ENCODE measurements at regions not wholly inside any gene's neighbourhood (a gene's known extent, or its start where the extent isn't known, plus 50 kb on each side); places are given as distances from the start of the nearest gene placed in this dataset.

DNA sequence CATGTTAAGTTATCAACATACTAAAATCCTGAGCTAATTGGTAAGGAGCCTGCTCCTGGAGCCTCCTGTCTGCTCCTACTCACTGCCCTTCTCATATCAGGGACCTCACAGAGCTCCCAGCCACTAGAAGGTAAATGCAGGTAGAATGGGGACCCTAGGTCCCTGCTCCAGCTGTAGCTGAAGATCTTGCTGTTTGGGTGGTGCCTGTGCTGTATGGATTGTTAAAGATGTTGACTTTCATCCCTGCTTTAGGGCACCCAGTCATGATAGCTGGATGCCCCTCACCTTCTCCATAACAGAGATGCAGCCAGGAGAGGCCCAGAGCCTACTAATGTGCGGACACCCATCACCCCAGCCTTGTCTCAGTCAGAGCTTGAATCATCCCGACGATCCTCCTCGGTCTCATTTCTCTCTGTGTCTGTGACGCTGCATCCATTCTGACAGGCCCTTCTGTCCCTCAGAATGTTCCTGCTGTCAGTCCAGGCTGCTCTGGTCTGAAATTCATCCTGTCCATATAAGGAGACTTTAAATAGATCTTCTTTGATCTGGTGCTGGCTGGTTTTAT lies 341.7 kb upstream of the GATB start:
- no peaks in the 10 kb centered on the region for H3K27me3 ChIP-seq
- DNase-seq: no peak
- ATAC-seq: no peak
- WGBS, 2 donors: 70 to 74% methylated on average over 5 of the region's 5 CpGs
- H3K27ac ChIP-seq: peak overlapping the region in 1 of 10 donors; percentile 86
- H3K36me3 ChIP-seq: no peaks in the 10 kb centered on the region
- no peak overlapping the region for H3K4me3 ChIP-seq
- intact Hi-C loops (cut with DNase I): no loop called here
- no peaks in the 10 kb centered on the region for H3K9me3 ChIP-seq
- peaks cover 0 to 66% (median 36%) of the 10 kb centered on the region in 9 donors for H3K4me1 ChIP-seq
- TF ChIP-seq, protein P1, sequence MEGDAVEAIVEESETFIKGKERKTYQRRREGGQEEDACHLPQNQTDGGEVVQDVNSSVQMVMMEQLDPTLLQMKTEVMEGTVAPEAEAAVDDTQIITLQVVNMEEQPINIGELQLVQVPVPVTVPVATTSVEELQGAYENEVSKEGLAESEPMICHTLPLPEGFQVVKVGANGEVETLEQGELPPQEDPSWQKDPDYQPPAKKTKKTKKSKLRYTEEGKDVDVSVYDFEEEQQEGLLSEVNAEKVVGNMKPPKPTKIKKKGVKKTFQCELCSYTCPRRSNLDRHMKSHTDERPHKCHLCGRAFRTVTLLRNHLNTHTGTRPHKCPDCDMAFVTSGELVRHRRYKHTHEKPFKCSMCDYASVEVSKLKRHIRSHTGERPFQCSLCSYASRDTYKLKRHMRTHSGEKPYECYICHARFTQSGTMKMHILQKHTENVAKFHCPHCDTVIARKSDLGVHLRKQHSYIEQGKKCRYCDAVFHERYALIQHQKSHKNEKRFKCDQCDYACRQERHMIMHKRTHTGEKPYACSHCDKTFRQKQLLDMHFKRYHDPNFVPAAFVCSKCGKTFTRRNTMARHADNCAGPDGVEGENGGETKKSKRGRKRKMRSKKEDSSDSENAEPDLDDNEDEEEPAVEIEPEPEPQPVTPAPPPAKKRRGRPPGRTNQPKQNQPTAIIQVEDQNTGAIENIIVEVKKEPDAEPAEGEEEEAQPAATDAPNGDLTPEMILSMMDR (IDR thresholded peaks at IDR 0.05): no peak

DNA sequence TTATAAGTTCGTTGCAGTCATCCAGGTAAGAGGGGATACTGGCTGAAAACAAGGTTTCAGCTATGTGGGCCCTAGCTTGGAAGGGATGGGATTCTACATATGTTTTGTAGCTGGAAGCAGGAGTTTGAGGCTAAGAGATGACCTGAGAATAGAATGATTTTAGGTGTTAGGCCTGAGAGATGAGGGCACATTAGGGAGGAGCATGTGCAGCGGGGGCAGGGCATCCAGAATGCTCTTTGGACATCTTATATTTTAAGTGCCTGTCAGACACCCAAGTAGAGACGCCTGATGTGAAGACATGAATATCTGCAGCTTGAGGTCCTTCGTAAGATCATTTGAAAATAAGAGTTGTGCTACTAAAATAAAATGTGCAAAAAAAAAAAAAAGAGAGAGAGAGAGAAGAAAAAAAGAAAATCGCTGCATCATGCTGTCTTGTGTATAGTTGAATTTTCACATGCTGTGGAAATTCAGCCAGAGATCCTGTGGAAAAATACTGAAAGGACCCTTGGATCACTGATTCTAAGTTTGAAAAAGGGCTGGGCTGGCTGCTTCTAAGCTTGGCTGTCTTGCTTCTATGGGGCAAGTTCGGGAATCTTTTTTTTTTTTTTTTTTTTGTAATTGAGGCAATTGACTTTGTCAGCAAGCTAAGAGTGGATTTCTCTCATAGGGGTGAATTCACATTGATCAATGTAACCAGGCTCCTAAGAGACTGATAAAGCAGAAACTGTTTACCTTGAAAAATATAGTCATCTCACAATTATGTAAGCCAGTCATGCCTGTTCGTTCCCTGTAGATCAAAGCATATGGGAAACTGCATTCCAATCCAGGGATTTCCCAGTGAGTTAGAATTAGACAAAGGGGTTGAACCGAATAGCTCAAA lies 341.0 kb upstream of the GATB start:
- intact Hi-C loops (cut with DNase I): no loop called here
- H3K4me3 ChIP-seq: peak overlapping the region in 1 of 10 donors; percentile 7
- peak overlapping the region in 1 of 10 donors; percentile 86 for H3K27ac ChIP-seq
- DNase-seq (no peak), ATAC-seq (no peak)
- 88 to 89% methylated on average over 8 of the region's 8 CpGs for WGBS, 2 donors
- H3K4me1 ChIP-seq: peaks cover 0 to 60% (median 32%) of the 10 kb centered on the region in 9 donors
- H3K9me3 ChIP-seq: no peaks in the 10 kb centered on the region
- TF ChIP-seq, protein P1 (IDR thresholded peaks at IDR 0.05): no peak
- H3K36me3 ChIP-seq: no peaks in the 10 kb centered on the region
- no peaks in the 10 kb centered on the region for H3K27me3 ChIP-seq

GRCh38 chr4:152100379-152101201 lies 339.8 kb upstream of the GATB start:
- 73 to 74% methylated on average over 6 of the region's 6 CpGs for WGBS, 2 donors
- H3K27ac ChIP-seq: peak overlapping the region in 6 of 10 donors; percentile 27 to 86 (median 35)
- intact Hi-C loops (cut with DNase I): no loop called here
- H3K9me3 ChIP-seq: no peaks in the 10 kb centered on the region
- H3K4me1 ChIP-seq: peaks cover 0 to 48% (median 20%) of the 10 kb centered on the region in 9 donors
- peak overlapping the region in 1 of 10 donors; percentile 7 for H3K4me3 ChIP-seq
- DNase-seq (no peak), ATAC-seq (peak in 7 of 8 donors; percentile 34 to 73 (median 45))
- TF ChIP-seq, protein P1 (IDR thresholded peaks at IDR 0.05): no peak
- H3K27me3 ChIP-seq: no peaks in the 10 kb centered on the region
- H3K36me3 ChIP-seq: no peaks in the 10 kb centered on the region

- H3K27ac ChIP-seq: peak overlapping the region in 4 of 10 donors; percentile 27 to 59 (median 34)
- H3K9me3 ChIP-seq: no peaks in the 10 kb centered on the region
- WGBS, 2 donors: 86 to 87% methylated on average over 7 of the region's 7 CpGs
- no peaks in the 10 kb centered on the region for H3K27me3 ChIP-seq
- DNase-seq (no peak), ATAC-seq (peak in 1 of 8 donors; percentile 26)
- H3K4me3 ChIP-seq: no peak overlapping the region
- intact Hi-C loops (cut with DNase I): no loop called here
- peaks cover 0 to 45% (median 17%) of the 10 kb centered on the region in 9 donors for H3K4me1 ChIP-seq
- TF ChIP-seq, protein P1 (IDR thresholded peaks at IDR 0.05): no peak
- no peaks in the 10 kb centered on the region for H3K36me3 ChIP-seq
Measured at GRCh38 chr4:152099981-152100378, 339.2 kb upstream of the GATB start.

All from heart right ventricle (tissue), 16 donors.